Testis (tissue), 2 donors: ENCODE measurements at regions not wholly inside any gene's neighbourhood (a gene's known extent, or its start where the extent isn't known, plus 50 kb on each side); places are given as distances from the start of the nearest gene placed in this dataset.

Experiments used
- CTCF ChIP-seq, 3 experiments: fragments of 450-650 bp in 2 of 3; fragments of 200-600 bp in 1 of 3; sonication (generic) in 1 of 3; IDR thresholded peaks; one replicate each; pipeline ENCODE4 v1.5.1; 2016 to 2019; ENCODE audit warnings: antibody characterized with exemption in 3 of 3, mild to moderate bottlenecking in 2 of 3, moderate library complexity in 1 of 3
- POLR2A ChIP-seq: fragments of 450-650 bp; IDR thresholded peaks from one replicate; pipeline ENCODE4 v1.6.1; 2017; ENCODE audit warnings: antibody characterized with exemption, mild to moderate bottlenecking, moderate library complexity

- no peak for TF ChIP-seq CTCF (IDR thresholded peaks at IDR 0.05)
- TF ChIP-seq POLR2A: no peak
Observed at GRCh38 chr7:94803821-94804220, 103.6 kb upstream of the PPP1R9A start.
